Activated T-helper 17 cell treated with anti-CD3 and anti-CD28 coated beads, Interleukin-2, amount 50 U/mL, for 72 hours (primary cell): ENCODE measurements at regions not wholly inside any gene's neighbourhood (a gene's known extent, or its start where the extent isn't known, plus 50 kb on each side); places are given as distances from the start of the nearest gene placed in this dataset.
"Not testable (repeated sequence)": the region's sequence is repeated elsewhere in the genome, so short reads cannot be mapped to it uniquely, and the experiment has no call there.

Source experiments
- ATAC-seq: fragments of 150-1000 bp; cut with Tn5 transposase; replicated peaks from 2 replicates; pipeline ENCODE4 v1.10.0; 2021; ENCODE audit warnings: mild to moderate bottlenecking, moderate library complexity
- H3K27ac Mint-ChIP-seq: one replicate; pipeline ENCODE4 v1.8.0; 2022; ENCODE audit warnings: mixed read lengths
- H3K27me3 Mint-ChIP-seq: one replicate; pipeline ENCODE4 v1.8.0; 2022; ENCODE audit warnings: mixed read lengths
- H3K36me3 Mint-ChIP-seq: one replicate; pipeline ENCODE4 v1.8.0; 2022; ENCODE audit warnings: low read depth, mild to moderate bottlenecking, mixed read lengths
- H3K4me1 Mint-ChIP-seq: one replicate; pipeline ENCODE4 v1.8.0; 2022; ENCODE audit warnings: mixed read lengths
- H3K4me3 Mint-ChIP-seq: one replicate; pipeline ENCODE4 v1.8.0; 2022; ENCODE audit warnings: mild to moderate bottlenecking, mixed read lengths
- H3K9me3 Mint-ChIP-seq: one replicate; pipeline ENCODE4 v1.8.0; 2022; ENCODE audit warnings: mixed read lengths

GRCh38 chr1:172851856-172852255 lies 193.0 kb downstream of the FASLG start:
- Mint-ChIP-seq H3K4me3 (no peak overlapping the region), H3K36me3 (no peaks in the 10 kb centered on the region), H3K27me3 (peaks cover 5% of the 10 kb centered on the region), H3K9me3 (no peaks in the 10 kb centered on the region), H3K4me1 (no peaks in the 10 kb centered on the region), H3K27ac (no peak overlapping the region)
- no peak for ATAC-seq

DNA sequence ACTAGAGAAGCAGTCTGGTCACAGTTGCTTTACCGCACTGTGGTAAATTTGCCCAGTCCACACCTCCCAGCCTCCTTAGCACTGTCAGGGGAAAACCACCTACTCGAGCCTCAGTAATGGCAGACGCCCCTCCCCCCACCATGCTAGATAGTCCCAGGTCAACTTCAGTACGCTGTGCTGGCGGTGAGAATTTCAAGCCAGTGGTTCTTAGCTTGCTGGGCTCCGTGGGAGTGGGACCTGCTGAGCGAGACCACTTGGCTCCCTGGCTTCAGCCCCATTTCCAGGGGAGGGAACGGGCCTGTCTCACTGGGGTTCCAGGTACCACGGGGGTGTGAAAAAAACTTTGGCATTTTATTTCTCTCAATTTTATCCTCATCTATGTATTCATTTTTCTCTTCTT lies 194.8 kb downstream of the TNFSF18 start:
- H3K27me3 Mint-ChIP-seq, H3K9me3 Mint-ChIP-seq, H3K4me1 Mint-ChIP-seq, H3K36me3 Mint-ChIP-seq, H3K4me3 Mint-ChIP-seq, H3K27ac Mint-ChIP-seq, ATAC-seq: not testable (repeated sequence)

DNA sequence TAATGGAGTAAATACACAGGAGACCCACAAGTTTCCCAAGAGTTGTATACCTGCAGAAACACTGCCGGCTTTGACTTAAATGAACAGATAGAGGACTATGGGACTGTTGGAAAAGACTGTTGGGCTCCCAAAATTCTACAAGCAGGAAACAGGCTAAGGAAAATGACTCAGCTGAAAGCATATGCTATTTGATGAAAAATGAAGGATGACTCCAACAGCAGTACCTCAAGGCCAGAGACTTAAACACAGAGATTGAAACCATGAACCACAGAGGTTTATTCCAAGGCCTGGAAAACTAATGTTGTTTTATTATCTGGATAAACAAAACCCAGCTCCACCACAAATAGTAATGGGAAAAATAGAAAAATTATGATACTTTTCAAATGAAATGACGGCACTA lies 187.7 kb downstream of the TNFSF18 start:
- H3K4me1 Mint-ChIP-seq: peaks cover 4% of the 10 kb centered on the region
- no peaks in the 10 kb centered on the region for H3K9me3 Mint-ChIP-seq
- ATAC-seq: no peak
- peaks cover 4% of the 10 kb centered on the region for H3K27me3 Mint-ChIP-seq
- no peaks in the 10 kb centered on the region for H3K36me3 Mint-ChIP-seq
- no peak overlapping the region for H3K27ac Mint-ChIP-seq
- no peak overlapping the region for H3K4me3 Mint-ChIP-seq

- H3K27me3 Mint-ChIP-seq: peaks cover 7% of the 10 kb centered on the region
- peak; percentile 84 for ATAC-seq
- H3K9me3 Mint-ChIP-seq: no peaks in the 10 kb centered on the region
- no peaks in the 10 kb centered on the region for H3K36me3 Mint-ChIP-seq
- no peak overlapping the region for H3K27ac Mint-ChIP-seq
- H3K4me3 Mint-ChIP-seq: no peak overlapping the region
- peaks cover 19% of the 10 kb centered on the region for H3K4me1 Mint-ChIP-seq
Measured at GRCh38 chr1:172867216-172867818, 183.4 kb downstream of the TNFSF18 start.

DNA sequence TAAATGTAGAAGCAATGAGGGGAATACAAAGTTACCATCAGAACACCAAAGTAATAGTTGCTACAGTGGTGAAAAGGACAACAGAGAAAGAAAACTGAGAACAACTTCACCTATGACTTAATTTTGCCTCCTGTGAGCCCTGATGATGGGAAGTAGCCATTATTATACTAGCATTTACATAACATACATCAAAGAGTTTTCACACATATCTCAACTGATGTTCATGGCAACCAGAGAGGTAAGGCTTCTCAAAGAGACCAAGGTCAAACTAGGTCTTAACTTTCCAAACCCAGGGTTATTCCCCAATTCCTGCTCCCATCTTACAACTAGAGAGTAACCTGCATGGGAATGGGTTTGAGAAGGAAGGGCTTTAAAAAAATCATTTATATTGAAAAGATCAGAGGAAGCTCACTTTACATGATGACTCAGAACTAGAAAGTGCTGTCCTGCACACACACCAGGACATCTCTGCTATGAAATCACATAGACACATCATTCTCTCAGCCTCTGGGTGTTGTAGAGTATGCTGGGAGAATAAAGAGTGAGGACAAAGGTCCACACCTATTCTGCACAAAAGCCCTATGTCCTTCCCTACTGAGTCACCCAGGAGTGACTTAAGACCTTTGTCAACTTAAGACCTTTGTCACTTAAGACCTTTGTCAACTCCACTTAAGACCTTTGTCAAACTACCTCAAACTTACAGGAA lies 179.7 kb downstream of the TNFSF18 start:
- no peaks in the 10 kb centered on the region for H3K9me3 Mint-ChIP-seq
- peaks cover 30% of the 10 kb centered on the region for H3K4me1 Mint-ChIP-seq
- H3K27me3 Mint-ChIP-seq: peaks cover 10% of the 10 kb centered on the region
- ATAC-seq: peak; percentile 59
- no peak overlapping the region for H3K4me3 Mint-ChIP-seq
- no peaks in the 10 kb centered on the region for H3K36me3 Mint-ChIP-seq
- no peak overlapping the region for H3K27ac Mint-ChIP-seq

GRCh38 chr1:172874950-172875349 lies 175.8 kb downstream of the TNFSF18 start:
- Mint-ChIP-seq H3K4me3 (no peak overlapping the region), H3K9me3 (no peaks in the 10 kb centered on the region), H3K27me3 (peaks cover 15% of the 10 kb centered on the region), H3K4me1 (peaks cover 28% of the 10 kb centered on the region), H3K36me3 (no peaks in the 10 kb centered on the region), H3K27ac (no peak overlapping the region)
- ATAC-seq: peak; percentile 92

DNA sequence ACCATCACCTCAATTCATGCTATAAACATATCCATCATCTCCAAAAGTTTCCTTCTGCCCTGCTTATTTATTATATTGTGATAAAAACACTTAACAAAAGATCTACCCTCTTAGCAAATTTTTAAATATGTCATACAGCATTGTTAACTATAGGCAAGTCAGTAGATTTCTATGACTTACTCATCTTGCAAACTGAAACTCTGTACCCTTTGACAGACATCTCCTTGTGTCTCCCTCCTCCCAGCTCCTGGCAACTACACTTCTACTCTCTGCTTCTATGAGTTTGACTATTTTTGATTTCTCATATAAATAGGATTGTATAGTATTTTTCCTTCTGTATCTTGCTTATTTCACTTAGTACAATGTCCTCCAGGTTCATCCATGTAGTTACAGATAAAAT lies 174.8 kb downstream of the TNFSF18 start:
- ATAC-seq: peak; percentile 37

GRCh38 chr1:172882385-172882784 lies 168.4 kb downstream of the TNFSF18 start:
- ATAC-seq: peak; percentile 33
- peak overlapping the region; percentile 41 for H3K4me3 Mint-ChIP-seq
- peaks cover 20% of the 10 kb centered on the region for H3K4me1 Mint-ChIP-seq
- H3K27me3 Mint-ChIP-seq: peaks cover 31% of the 10 kb centered on the region
- H3K36me3 Mint-ChIP-seq: no peaks in the 10 kb centered on the region
- no peaks in the 10 kb centered on the region for H3K9me3 Mint-ChIP-seq
- H3K27ac Mint-ChIP-seq: no peak overlapping the region

More for the DNA sequence above, 174.8 kb downstream of the TNFSF18 start:
- Mint-ChIP-seq H3K9me3 (no peaks in the 10 kb centered on the region), H3K27ac (no peak overlapping the region), H3K4me1 (peaks cover 19% of the 10 kb centered on the region), H3K36me3 (no peaks in the 10 kb centered on the region), H3K27me3 (peaks cover 19% of the 10 kb centered on the region), H3K4me3 (no peak overlapping the region)

DNA sequence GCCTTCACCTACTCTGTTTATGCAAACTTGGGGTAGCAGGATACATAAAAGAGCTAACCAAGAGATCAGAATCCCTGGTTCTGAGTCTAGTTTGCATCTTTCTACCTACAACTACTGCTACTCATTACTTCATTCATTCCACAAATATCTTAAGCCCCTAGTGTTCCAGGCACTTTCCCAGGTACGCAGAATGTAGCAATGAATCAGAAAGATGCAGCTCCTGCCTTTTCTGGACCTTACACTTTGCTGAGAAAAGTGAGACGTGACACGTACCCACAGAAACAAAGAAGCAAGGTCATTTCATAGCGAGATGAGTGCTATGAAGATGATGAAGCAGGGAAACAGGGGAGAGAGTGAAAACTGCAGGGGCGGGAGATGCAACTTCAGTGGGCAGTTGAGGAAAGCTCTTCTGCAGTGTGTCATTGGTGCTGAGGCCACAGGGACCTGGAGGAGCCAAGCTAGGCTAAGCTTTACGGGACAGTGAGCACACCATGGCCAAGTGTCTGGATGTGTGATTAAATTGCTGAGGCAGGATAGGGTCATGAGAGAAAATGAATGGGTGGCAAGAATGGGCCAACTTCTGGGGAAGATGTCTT lies 167.9 kb downstream of the TNFSF18 start:
- peaks cover 20% of the 10 kb centered on the region for H3K4me1 Mint-ChIP-seq
- H3K4me3 Mint-ChIP-seq: peak overlapping the region; percentile 41
- peaks cover 31% of the 10 kb centered on the region for H3K27me3 Mint-ChIP-seq
- H3K36me3 Mint-ChIP-seq: no peaks in the 10 kb centered on the region
- H3K27ac Mint-ChIP-seq: peak overlapping the region; percentile 80
- peak; percentile 82 for ATAC-seq
- H3K9me3 Mint-ChIP-seq: no peaks in the 10 kb centered on the region

GRCh38 chr1:172883387-172883791 lies 167.4 kb downstream of the TNFSF18 start:
- Mint-ChIP-seq H3K27ac (peak overlapping the region; percentile 80), H3K4me3 (peak overlapping the region; percentile 41), H3K36me3 (no peaks in the 10 kb centered on the region), H3K9me3 (no peaks in the 10 kb centered on the region), H3K4me1 (peaks cover 20% of the 10 kb centered on the region), H3K27me3 (peaks cover 31% of the 10 kb centered on the region)
- peak; percentile 76 for ATAC-seq

DNA sequence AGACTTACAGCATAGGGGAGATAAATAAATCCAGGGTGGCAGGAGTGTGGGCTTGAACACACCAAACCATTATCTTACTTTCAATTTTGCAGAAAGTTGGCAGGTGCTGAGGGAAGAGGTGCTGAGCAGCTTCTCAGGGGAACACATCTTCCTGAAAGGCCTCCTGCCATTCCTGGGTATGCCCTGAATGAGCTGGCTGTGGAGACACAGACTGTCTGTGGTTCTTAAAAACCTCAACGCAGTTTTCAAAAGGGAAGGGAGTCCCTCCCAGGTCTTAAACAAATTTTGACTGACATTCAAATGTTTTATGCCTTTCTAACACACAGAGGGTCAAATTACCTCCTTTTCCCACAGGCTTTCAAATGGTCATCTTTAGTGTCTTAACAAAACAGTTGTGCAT lies 166.9 kb downstream of the TNFSF18 start:
- H3K27ac Mint-ChIP-seq: peak overlapping the region; percentile 80
- peak overlapping the region; percentile 41 for H3K4me3 Mint-ChIP-seq
- ATAC-seq: peak; percentile 45
- H3K4me1 Mint-ChIP-seq: peaks cover 20% of the 10 kb centered on the region
- peaks cover 31% of the 10 kb centered on the region for H3K27me3 Mint-ChIP-seq
- peaks cover 3% of the 10 kb centered on the region for H3K9me3 Mint-ChIP-seq
- no peaks in the 10 kb centered on the region for H3K36me3 Mint-ChIP-seq

GRCh38 chr1:172885411-172885810 lies 165.3 kb downstream of the TNFSF18 start:
- Mint-ChIP-seq H3K27me3 (peaks cover 33% of the 10 kb centered on the region), H3K27ac (no peak overlapping the region), H3K9me3 (peaks cover 3% of the 10 kb centered on the region), H3K4me3 (no peak overlapping the region), H3K4me1 (peaks cover 20% of the 10 kb centered on the region), H3K36me3 (no peaks in the 10 kb centered on the region)
- ATAC-seq: no peak

DNA sequence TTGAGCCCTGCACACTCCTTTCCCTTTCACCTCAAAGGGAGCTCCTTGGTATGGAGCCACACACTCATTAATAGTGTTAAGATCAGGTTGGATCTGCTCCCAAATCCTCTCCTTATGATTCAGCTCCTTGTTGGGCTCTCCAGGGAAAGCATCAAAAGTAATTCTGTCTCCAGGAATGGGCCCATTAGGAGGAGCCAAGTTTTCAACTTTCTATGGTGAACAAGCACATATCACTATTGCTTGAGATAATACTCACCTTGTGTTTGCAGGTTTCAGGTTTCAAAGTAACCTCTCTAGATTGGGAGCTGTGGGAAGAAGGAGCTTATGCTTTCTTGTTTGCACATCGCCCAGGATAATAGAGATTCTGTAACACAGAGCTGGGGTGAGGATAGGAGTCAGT lies 164.8 kb downstream of the TNFSF18 start:
- Mint-ChIP-seq H3K4me1 (peaks cover 20% of the 10 kb centered on the region), H3K4me3 (no peak overlapping the region), H3K27me3 (peaks cover 28% of the 10 kb centered on the region), H3K27ac (no peak overlapping the region), H3K9me3 (peaks cover 3% of the 10 kb centered on the region), H3K36me3 (no peaks in the 10 kb centered on the region)
- ATAC-seq: no peak

DNA sequence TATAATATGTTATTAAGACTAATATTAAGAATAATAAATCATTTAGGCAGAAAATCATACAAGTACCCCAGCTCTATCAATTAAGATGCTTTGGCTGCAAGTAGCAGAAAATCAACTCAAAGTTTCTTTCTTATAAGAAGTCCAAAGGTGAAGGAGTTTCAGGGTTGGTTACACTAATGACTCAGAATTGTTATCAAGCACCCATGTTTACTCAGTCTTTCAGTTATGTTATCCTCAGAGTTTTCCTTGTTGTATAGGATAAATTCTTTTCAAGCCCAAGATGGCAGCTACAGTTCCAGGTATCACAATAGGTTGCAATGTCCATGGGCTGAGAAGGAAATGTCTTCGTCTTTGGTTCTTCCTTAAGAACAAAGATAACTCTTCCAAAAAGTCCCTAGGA lies 163.6 kb downstream of the TNFSF18 start:
- Mint-ChIP-seq H3K27ac (no peak overlapping the region), H3K27me3 (peaks cover 22% of the 10 kb centered on the region), H3K36me3 (no peaks in the 10 kb centered on the region), H3K4me1 (peaks cover 17% of the 10 kb centered on the region), H3K4me3 (no peak overlapping the region), H3K9me3 (peaks cover 3% of the 10 kb centered on the region)
- no peak for ATAC-seq
